ENCODE measurements at regions not wholly inside any gene's neighbourhood (a gene's known extent, or its start where the extent isn't known, plus 50 kb on each side); places are given as distances from the start of the nearest gene placed in this dataset.

- no peak for DNase-seq
Measured at GRCh38 chr15:53009093-53009492, 219.0 kb upstream of the ONECUT1 start.

GRCh38 chr15:53000409-53000808, 210.3 kb upstream of the ONECUT1 start:
- DNase-seq: no peak

GRCh38 chr15:52997123-52997522, 207.0 kb upstream of the ONECUT1 start:
- DNase-seq: no peak

GRCh38 chr15:52994290-52994689, 204.2 kb upstream of the ONECUT1 start:
- DNase-seq: no peak

GRCh38 chr15:52984507-52984906, 194.4 kb upstream of the ONECUT1 start:
- no peak for DNase-seq

- DNase-seq: no peak
Measured at GRCh38 chr15:52980446-52980845, 190.3 kb upstream of the ONECUT1 start.

GRCh38 chr15:52976516-52977075, 186.5 kb upstream of the ONECUT1 start:
- DNase-seq: no peak

GRCh38 chr15:52975941-52976449, 185.9 kb upstream of the ONECUT1 start:
- DNase-seq: no peak

- no peak for DNase-seq
Measured at GRCh38 chr15:52963865-52964264, 173.7 kb upstream of the ONECUT1 start.

- DNase-seq: no peak
Measured at GRCh38 chr15:52960283-52960682, 170.1 kb upstream of the ONECUT1 start.

- DNase-seq: no peak
Measured at GRCh38 chr15:52943746-52944145, 153.6 kb upstream of the ONECUT1 start.

GRCh38 chr15:52936489-52936888, 146.4 kb upstream of the ONECUT1 start:
- no peak for DNase-seq

GRCh38 chr15:52925130-52925529, 135.0 kb upstream of the ONECUT1 start:
- no peak for DNase-seq

GRCh38 chr15:52924630-52925029, 134.5 kb upstream of the ONECUT1 start:
- DNase-seq: no peak

- no peak for DNase-seq
Measured at GRCh38 chr15:52923626-52924025, 133.5 kb upstream of the ONECUT1 start.

GRCh38 chr15:52922871-52923270, 132.7 kb upstream of the ONECUT1 start:
- no peak for DNase-seq

- DNase-seq: no peak
Measured at GRCh38 chr15:52912172-52912571, 122.0 kb upstream of the ONECUT1 start.

- DNase-seq: no peak
Measured at GRCh38 chr15:52893338-52893737, 103.2 kb upstream of the ONECUT1 start.

GRCh38 chr15:52879904-52880303, 89.8 kb upstream of the ONECUT1 start:
- no peak for DNase-seq

- no peak for DNase-seq
Measured at GRCh38 chr15:52879145-52879544, 89.0 kb upstream of the ONECUT1 start.

GRCh38 chr15:52876991-52877663, 87.0 kb upstream of the ONECUT1 start:
- DNase-seq: no peak

GRCh38 chr15:52872036-52872818, 82.1 kb upstream of the ONECUT1 start:
- DNase-seq: no peak

GRCh38 chr15:52870015-52870414, 79.9 kb upstream of the ONECUT1 start:
- DNase-seq: no peak

GRCh38 chr15:52866698-52867097, 76.6 kb upstream of the ONECUT1 start:
- DNase-seq: no peak
